Astrocyte (in vitro differentiated cells and primary cell): ENCODE measurements at regions not wholly inside any gene's neighbourhood (a gene's known extent, or its start where the extent isn't known, plus 50 kb on each side); places are given as distances from the start of the nearest gene placed in this dataset.

ENCODE experiments used
- DNase-seq: peaks from one replicate; pipeline ENCODE4 v3.0.0-alpha.2; 2010; ENCODE audit warnings: low read depth
- FAIRE-seq: peaks from 2 replicates; lab custom pipeline; 2011; peaks lifted over from hg19 to GRCh38; lab: Jason Lieb, UNC
- H2AFZ ChIP-seq: 2 replicates; pipeline ENCODE4 v1.6.0; 2012; ENCODE audit warnings: low read depth, low read length, inconsistent platforms
- H3K27ac ChIP-seq: 2 replicates; pipeline ENCODE4 v1.5.1; 2011; ENCODE audit warnings: low read depth, low read length, inconsistent platforms
- H3K27me3 ChIP-seq: 2 replicates; pipeline ENCODE4 v1.6.0; 2011; ENCODE audit warnings: low read length, inconsistent platforms; ENCODE audit not compliant: insufficient read depth
- H3K36me3 ChIP-seq: 2 replicates; pipeline ENCODE4 v1.5.1; 2011; ENCODE audit warnings: low read length, inconsistent platforms; ENCODE audit not compliant: insufficient read depth
- H3K4me1 ChIP-seq: 2 replicates; pipeline ENCODE4 v1.5.1; 2011; ENCODE audit warnings: low read length, inconsistent platforms; ENCODE audit not compliant: insufficient read depth
- H3K4me2 ChIP-seq: 2 replicates; pipeline ENCODE4 v1.6.0; 2012; ENCODE audit warnings: low read length, inconsistent platforms
- H3K4me3 ChIP-seq: 2 replicates; pipeline ENCODE4 v1.5.1; 2011; ENCODE audit warnings: low read depth, mild to moderate bottlenecking, low read length, inconsistent platforms; ENCODE audit not compliant: insufficient read depth
- H3K79me2 ChIP-seq: 2 replicates; pipeline ENCODE4 v1.6.0; 2012; ENCODE audit warnings: mild to moderate bottlenecking, low read length, inconsistent platforms; ENCODE audit not compliant: insufficient read depth
- H3K9ac ChIP-seq: 2 replicates; pipeline ENCODE4 v1.6.0; 2012; ENCODE audit warnings: mild to moderate bottlenecking, low read length, inconsistent platforms
- H3K9me3 ChIP-seq: 2 replicates; pipeline ENCODE4 v1.5.1; 2012; ENCODE audit warnings: low read depth, mild to moderate bottlenecking, low read length, inconsistent platforms; ENCODE audit not compliant: insufficient read depth
- H4K20me1 ChIP-seq: 2 replicates; pipeline ENCODE4 v1.6.0; 2012; ENCODE audit warnings: low read length, inconsistent platforms; ENCODE audit not compliant: insufficient read depth
- H3K27ac Mint-ChIP-seq: one replicate; pipeline ENCODE4 v1.8.0; 2021; ENCODE audit warnings: mild to moderate bottlenecking, mixed read lengths; ENCODE audit not compliant: unreplicated experiment
- H3K27me3 Mint-ChIP-seq: one replicate; pipeline ENCODE4 v1.8.0; 2021; ENCODE audit warnings: low read depth, mixed read lengths; ENCODE audit not compliant: unreplicated experiment
- H3K36me3 Mint-ChIP-seq: one replicate; pipeline ENCODE4 v1.8.0; 2021; ENCODE audit warnings: low read depth, mixed read lengths; ENCODE audit not compliant: unreplicated experiment
- H3K4me1 Mint-ChIP-seq: one replicate; pipeline ENCODE4 v1.8.0; 2021; ENCODE audit warnings: low read depth, mixed read lengths; ENCODE audit not compliant: unreplicated experiment
- H3K4me3 Mint-ChIP-seq: one replicate; pipeline ENCODE4 v1.8.0; 2021; ENCODE audit warnings: mild to moderate bottlenecking, moderate library complexity, mixed read lengths; ENCODE audit not compliant: unreplicated experiment
- H3K9me3 Mint-ChIP-seq: one replicate; pipeline ENCODE4 v1.8.0; 2021; ENCODE audit warnings: mild to moderate bottlenecking, mixed read lengths; ENCODE audit not compliant: unreplicated experiment
- CTCF ChIP-seq: IDR thresholded peaks from 2 replicates; pipeline ENCODE4 v1.5.1; 2011; ENCODE audit warnings: low read depth, mild to moderate bottlenecking, inconsistent platforms, low read length, moderate library complexity; ENCODE audit not compliant: insufficient read depth
- EZH2 ChIP-seq: IDR thresholded peaks from 2 replicates; pipeline ENCODE4 v1.6.1; 2012; ENCODE audit warnings: mild to moderate bottlenecking, low read length, inconsistent platforms; ENCODE audit not compliant: insufficient read depth

- TF ChIP-seq CTCF (no peak), EZH2 (no peak)
- Histone ChIP-seq H3K4me3 (no peak overlapping the region), H2AFZ (no peak overlapping the region), H3K4me1 (no peaks in the 10 kb centered on the region), H3K9me3 (no peaks in the 10 kb centered on the region), H3K36me3 (no peaks in the 10 kb centered on the region), H4K20me1 (no peaks in the 10 kb centered on the region), H3K79me2 (no peaks in the 10 kb centered on the region), H3K27ac (no peak overlapping the region), H3K4me2 (no peak overlapping the region), H3K9ac (no peak overlapping the region), H3K27me3 (no peaks in the 10 kb centered on the region)
- FAIRE-seq = no peak
- Mint-ChIP-seq H3K9me3 (no peaks in the 10 kb centered on the region), H3K27me3 (peaks cover 6% of the 10 kb centered on the region), H3K4me3 (no peak overlapping the region), H3K4me1 (peaks cover 4% of the 10 kb centered on the region), H3K27ac (no peak overlapping the region), H3K36me3 (no peaks in the 10 kb centered on the region)
- no peak for DNase-seq
Measured at GRCh38 chr3:132874701-132875100, 152.5 kb upstream of the NPHP3 start.

GRCh38 chr3:132872711-132873110 lies 150.5 kb upstream of the NPHP3 start:
- Histone ChIP-seq H3K27ac (no peak overlapping the region), H3K9me3 (no peaks in the 10 kb centered on the region), H3K36me3 (no peaks in the 10 kb centered on the region), H3K4me1 (no peaks in the 10 kb centered on the region), H3K27me3 (no peaks in the 10 kb centered on the region), H4K20me1 (no peaks in the 10 kb centered on the region), H3K4me2 (no peak overlapping the region), H3K4me3 (no peak overlapping the region), H3K79me2 (no peaks in the 10 kb centered on the region), H3K9ac (no peak overlapping the region), H2AFZ (no peak overlapping the region)
- Mint-ChIP-seq H3K36me3 (no peaks in the 10 kb centered on the region), H3K4me1 (peaks cover 8% of the 10 kb centered on the region), H3K27ac (no peak overlapping the region), H3K4me3 (no peak overlapping the region), H3K27me3 (peaks cover 6% of the 10 kb centered on the region), H3K9me3 (no peaks in the 10 kb centered on the region)
- TF ChIP-seq EZH2 (no peak), CTCF (no peak)
- FAIRE-seq (no peak), DNase-seq (no peak)

GRCh38 chr3:132871956-132872355 lies 149.7 kb upstream of the NPHP3 start:
- H3K4me3 Mint-ChIP-seq = no peak overlapping the region
- Histone ChIP-seq H3K4me2 (no peak overlapping the region), H3K9me3 (no peaks in the 10 kb centered on the region), H3K79me2 (no peaks in the 10 kb centered on the region), H3K4me1 (no peaks in the 10 kb centered on the region), H2AFZ (no peak overlapping the region), H3K27me3 (no peaks in the 10 kb centered on the region), H3K36me3 (no peaks in the 10 kb centered on the region), H4K20me1 (no peaks in the 10 kb centered on the region), H3K4me3 (no peak overlapping the region), H3K27ac (no peak overlapping the region), H3K9ac (no peak overlapping the region)
- DNase-seq (no peak), FAIRE-seq (no peak)
- no peaks in the 10 kb centered on the region for H3K36me3 Mint-ChIP-seq
- TF ChIP-seq EZH2 = no peak
- TF ChIP-seq CTCF = no peak
- no peak overlapping the region for H3K27ac Mint-ChIP-seq
- H3K9me3 Mint-ChIP-seq = no peaks in the 10 kb centered on the region
- H3K27me3 Mint-ChIP-seq = peaks cover 6% of the 10 kb centered on the region
- H3K4me1 Mint-ChIP-seq = peaks cover 8% of the 10 kb centered on the region
